ENCODE measurements at regions not wholly inside any gene's neighbourhood (a gene's known extent, or its start where the extent isn't known, plus 50 kb on each side); places are given as distances from the start of the nearest gene placed in this dataset.

GRCh38 chr1:239868058-239868832 lies 223.4 kb upstream of the FMN2 start:
- TF ChIP-seq CTCF (IDR thresholded peaks at IDR 0.05; ENCODE audit: low read length) (no peak), EZH2 (optimal IDR thresholded peaks at IDR 0.05; ENCODE audit: low read depth, low read length) (no peak), EZH2phosphoT487 (IDR thresholded peaks at IDR 0.05; ENCODE audit: low read length) (no peak)
